ENCODE measurements at regions not wholly inside any gene's neighbourhood (a gene's known extent, or its start where the extent isn't known, plus 50 kb on each side); places are given as distances from the start of the nearest gene placed in this dataset.
"Not testable (repeated sequence)": the region's sequence is repeated elsewhere in the genome, so short reads cannot be mapped to it uniquely, and the experiment has no call there.

GRCh38 chr6:166877906-166878305 is 78.4 kb downstream of the RNASET2 start:
- no peak for DNase-seq

- no peak for DNase-seq
Measured at GRCh38 chr6:166877349-166877748, 79.0 kb downstream of the RNASET2 start.

- DNase-seq, result no peak
Measured at GRCh38 chr6:166872531-166873009, 83.8 kb downstream of the RNASET2 start.

- no peak for DNase-seq
Measured at GRCh38 chr6:166870602-166871208, 85.6 kb downstream of the RNASET2 start.

- no peak for DNase-seq
Measured at GRCh38 chr6:166866839-166867637, 89.3 kb downstream of the RNASET2 start.

- no peak for DNase-seq
Measured at GRCh38 chr6:166864333-166864732, 92.0 kb downstream of the RNASET2 start.

- no peak for DNase-seq
Measured at GRCh38 chr6:166862978-166863530, 93.3 kb downstream of the RNASET2 start.

GRCh38 chr6:166862287-166862977 is 93.9 kb downstream of the RNASET2 start:
- peak; percentile 21 for DNase-seq

GRCh38 chr6:166861961-166862286 is 94.4 kb downstream of the RNASET2 start:
- no peak for DNase-seq

- no peak for DNase-seq
Measured at GRCh38 chr6:166861304-166861703, 95.0 kb downstream of the RNASET2 start.

GRCh38 chr6:166860392-166860791 is 96.0 kb downstream of the RNASET2 start:
- no peak for DNase-seq

- no peak for DNase-seq
Measured at GRCh38 chr6:166855416-166855815, 100.9 kb downstream of the RNASET2 start.

- no peak for DNase-seq
Measured at GRCh38 chr6:166853371-166854325, 102.7 kb downstream of the RNASET2 start.

- no peak for DNase-seq
Measured at GRCh38 chr6:166852451-166852975, 103.8 kb downstream of the RNASET2 start.

- DNase-seq, result no peak
Measured at GRCh38 chr6:166851911-166852310, 104.4 kb downstream of the RNASET2 start.

- no peak for DNase-seq
Measured at GRCh38 chr6:166851426-166851825, 104.9 kb downstream of the RNASET2 start.

- no peak for DNase-seq
Measured at GRCh38 chr6:166850677-166851076, 105.7 kb downstream of the RNASET2 start.

GRCh38 chr6:166849749-166850183 is 106.6 kb downstream of the RNASET2 start:
- no peak for DNase-seq

- DNase-seq, result no peak
Measured at GRCh38 chr6:166848979-166849748, 107.2 kb downstream of the RNASET2 start.

GRCh38 chr6:166846446-166847142 is 109.8 kb downstream of the RNASET2 start:
- DNase-seq, result not testable (repeated sequence)

GRCh38 chr6:166842607-166843006 is 113.7 kb downstream of the RNASET2 start:
- no peak for DNase-seq
